Hematopoietic multipotent progenitor cell treated with erythropoietin and hydrocortisone succinate and interleukin-3 and kit ligand, for 4 days (in vitro differentiated cells): ENCODE measurements at regions not wholly inside any gene's neighbourhood (a gene's known extent, or its start where the extent isn't known, plus 50 kb on each side); places are given as distances from the start of the nearest gene placed in this dataset.

Experiments used
- DNase-seq: peaks from one replicate; pipeline ENCODE4 v3.0.0-alpha.2; 2015

DNA sequence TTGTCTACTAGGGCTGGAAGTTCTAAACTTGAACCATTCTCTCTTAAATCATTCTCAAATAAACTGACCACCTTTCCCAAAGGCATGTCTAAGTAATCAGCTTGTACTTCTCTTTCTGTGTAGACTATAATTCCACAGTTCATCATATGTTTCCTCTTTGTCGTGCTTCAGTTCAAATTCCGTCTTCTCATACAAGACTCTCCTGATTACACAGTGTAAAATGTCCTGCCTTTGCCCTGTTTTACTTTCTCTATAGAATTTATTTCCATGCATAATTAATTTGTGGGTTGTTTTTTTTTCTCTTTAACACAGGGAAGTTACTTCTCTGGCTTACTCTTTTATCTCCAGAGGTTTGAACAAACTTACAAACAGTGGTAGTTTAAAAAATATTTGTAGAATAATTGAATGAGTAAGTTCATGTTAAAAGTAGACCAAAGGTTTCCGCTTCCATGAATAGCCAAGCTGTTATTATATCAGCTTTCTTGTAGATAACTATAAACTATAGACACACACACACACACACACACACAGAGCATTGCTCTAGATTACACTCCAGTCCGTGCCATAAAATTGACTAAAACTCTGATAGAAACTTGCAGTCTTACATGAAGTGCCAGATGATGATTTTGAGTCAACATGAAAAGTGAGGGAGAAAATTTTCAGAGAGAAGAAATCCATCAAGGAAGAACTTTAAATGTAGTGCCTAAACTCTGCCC, 119.0 kb downstream of the SUCNR1 start:
- DNase-seq, result no peak

DNA sequence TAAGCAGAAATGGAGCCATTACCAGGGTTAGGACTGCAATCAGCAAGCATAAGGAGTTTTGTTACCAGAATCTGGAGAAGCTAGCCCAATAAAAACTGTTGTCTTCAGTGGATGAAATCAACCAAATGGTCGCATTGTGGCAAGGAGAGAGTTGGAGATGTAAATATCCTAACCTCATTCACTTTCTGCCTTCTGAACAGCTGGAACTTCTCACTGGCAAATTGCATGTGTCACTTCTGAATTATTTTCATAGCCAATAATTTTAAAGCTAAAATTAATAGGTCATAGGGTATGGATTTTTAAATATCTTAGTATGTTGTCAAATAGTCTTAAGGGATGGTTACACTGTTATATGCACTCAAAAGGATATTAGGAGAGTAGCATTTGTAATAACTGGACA, 121.6 kb downstream of the SUCNR1 start:
- DNase-seq, result no peak

DNA sequence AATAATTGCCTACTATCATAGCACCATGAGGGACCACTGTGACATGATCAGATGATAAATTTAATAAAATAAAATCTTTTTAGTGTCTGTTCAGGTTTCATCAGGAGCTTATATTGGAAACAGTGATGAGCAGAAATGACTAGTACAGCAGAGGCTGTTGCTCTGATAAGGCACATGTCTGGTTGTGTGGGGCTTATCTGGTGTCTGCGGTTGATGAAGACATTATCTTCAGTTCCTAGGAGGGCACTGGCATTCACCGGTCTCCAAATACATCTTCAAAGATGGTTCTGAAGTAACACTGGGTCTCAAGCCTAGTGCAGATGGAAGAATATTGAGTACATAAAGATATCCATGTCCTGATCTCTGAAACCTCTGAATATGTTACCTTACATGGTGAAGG, 125.3 kb downstream of the SUCNR1 start:
- DNase-seq, result peak; percentile 60

DNA sequence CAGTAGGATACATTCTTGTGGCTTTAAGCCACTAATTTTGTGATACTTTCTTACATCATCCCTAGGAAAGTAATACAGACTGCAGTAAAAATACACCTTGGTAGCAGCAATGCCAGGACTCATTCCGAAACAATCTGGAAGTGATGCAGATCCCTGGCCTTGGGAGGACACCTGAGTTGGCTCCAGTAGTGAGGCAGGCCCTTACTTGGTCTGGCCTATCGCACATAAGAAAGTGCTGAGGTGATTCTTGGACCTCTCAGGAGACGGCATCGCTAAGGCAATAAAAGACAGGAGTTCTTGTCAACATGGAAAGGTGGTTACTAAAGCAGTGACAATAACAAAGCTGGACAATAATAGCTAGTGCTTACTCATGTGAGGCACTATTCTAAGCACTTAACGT, 126.5 kb downstream of the SUCNR1 start:
- no peak for DNase-seq

DNA sequence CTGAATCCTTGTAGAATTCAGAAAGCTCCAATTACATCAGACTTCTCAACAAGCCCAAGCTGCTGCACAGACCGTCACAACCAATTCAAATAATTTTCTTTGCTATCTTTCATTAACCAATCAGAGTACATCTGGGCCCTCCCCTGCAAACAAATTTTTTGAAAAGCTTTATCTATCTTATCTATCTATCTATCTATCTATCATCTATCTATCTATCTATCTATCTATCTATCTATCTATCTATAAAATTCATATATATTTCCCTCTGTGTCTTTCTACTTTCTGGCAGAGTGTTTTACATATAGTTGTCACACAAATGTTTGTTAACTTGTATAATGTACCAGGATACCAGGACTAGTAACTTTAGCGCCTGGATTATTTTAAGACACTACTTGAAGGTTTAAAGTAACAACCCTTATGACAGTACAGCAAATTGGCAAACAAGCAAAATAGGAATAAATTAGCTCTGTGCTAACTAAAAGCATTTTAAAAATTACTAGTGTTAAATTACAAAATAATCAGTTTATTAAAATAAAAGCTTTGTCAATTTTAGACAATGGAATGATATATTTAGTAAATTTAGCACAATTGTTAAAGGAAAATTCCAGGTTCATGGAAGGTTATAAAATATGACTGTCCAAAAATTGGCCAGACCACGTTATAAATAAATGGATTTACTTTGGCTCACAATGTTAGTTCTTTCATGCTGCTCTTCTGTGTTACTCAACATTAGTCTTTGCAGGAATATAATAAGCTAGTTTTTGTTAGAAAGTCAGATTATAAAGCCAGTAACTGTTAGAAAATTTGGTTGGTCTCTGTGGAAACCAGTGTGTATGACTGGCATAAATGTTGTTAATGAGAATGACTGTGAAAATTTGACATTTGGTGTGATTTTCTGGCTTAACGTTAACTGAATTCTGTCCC, 138.6 kb downstream of the SUCNR1 start:
- no peak for DNase-seq

DNA sequence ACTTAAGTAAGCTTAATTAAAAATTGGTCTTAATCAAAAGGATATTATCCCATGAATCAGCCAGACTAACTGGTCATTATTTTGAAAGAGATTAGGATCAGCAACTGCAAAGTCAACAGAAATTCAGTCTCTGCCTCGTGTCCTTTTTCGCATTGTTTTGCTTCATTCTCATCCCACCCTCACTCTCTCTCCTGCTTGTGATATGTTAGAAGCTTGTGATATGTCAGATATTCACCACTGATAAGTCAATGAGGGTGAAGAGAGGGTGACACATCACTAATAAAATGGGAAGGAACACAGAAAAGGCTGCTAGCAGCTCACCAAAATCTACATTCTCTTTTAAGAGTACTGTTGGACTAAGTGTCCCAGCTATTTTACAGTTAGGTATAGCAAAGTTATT, 146.1 kb downstream of the SUCNR1 start:
- peak; percentile 6 for DNase-seq

DNA sequence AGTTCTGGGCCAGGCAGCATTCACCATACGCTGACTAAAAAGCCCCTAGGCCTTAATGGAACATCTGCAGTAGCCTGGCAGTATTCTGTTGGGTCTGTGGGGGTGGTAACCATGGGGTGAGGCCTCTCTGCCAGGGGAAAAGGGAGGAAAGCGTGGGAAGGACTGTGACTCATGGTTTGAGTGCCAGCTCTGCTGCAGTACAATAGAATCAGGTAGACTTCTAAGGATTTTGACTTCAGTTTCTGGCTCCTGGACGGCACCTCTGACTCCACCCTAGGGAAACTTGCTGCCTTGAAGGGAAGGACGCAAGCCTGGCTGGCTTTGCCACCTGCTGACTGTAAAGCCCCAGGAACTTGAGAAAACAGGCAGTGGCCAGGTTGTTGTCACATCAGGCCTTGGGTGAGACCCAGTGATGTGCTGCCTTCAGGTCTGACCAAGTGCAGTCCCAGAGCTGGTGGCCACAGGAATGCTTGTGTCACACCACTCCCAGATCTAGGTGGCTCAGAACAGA, 148.6 kb downstream of the SUCNR1 start:
- no peak for DNase-seq

DNA sequence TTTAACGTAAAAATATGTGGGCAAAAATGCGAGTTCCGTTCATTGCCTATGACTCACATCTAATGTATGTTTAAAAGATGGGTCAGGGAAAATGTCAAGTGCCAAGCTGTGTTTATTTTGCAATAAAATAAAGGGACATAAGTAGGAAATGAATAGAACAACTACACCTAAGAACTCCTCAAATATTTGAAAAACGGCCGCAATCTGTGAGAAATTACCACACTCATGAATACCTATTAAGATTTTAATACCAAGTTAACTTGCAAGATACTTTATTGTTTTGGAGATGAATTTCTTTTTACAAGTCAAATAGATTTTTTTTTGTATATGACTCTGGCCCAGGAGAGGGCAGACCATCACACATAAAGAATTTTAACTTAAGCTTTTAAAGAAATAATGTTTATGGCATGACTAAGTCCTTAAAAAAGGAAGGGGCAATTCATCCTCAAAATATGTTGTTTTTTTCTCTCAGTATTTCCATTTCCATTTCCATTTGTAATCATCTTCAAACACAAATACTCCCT, 152.7 kb downstream of the SUCNR1 start:
- DNase-seq, result peak; percentile 57

DNA sequence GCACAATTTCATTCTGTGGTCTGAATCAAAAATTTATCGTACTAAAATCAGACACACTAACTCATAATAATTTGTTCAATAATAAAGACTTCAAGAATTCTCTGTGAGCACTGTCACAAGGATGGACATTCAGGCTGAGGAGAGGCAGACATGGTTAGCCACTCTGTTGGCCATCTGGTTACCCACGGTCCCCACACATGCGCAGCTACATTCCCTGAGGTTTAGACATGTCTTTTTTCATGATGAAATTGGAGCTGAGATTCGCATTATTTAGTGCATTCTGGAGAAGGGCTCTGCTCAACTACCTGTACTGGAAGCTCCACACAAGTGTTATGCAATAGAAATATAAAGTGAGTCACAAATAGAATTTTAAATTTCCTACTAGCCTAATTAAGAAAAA, 156.9 kb downstream of the SUCNR1 start:
- no peak for DNase-seq

DNA sequence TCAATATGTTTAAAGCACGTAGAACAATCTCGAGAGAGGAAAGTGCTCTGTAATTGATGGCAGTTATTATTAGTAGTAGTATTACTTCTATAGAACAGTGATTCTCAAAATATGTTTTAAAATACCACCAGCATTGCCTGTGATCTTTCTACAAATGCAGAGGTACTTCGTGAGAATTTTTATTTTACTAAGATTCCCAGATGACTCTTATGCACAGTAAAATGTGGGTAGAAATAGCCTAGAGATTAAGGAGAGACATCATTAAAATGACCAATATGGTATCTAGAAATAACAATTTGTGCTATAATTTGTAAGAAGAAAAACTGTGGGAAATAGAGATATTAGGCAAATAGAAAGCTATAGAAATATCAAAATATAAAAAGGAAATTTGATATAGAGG, 157.9 kb downstream of the SUCNR1 start:
- no peak for DNase-seq

DNA sequence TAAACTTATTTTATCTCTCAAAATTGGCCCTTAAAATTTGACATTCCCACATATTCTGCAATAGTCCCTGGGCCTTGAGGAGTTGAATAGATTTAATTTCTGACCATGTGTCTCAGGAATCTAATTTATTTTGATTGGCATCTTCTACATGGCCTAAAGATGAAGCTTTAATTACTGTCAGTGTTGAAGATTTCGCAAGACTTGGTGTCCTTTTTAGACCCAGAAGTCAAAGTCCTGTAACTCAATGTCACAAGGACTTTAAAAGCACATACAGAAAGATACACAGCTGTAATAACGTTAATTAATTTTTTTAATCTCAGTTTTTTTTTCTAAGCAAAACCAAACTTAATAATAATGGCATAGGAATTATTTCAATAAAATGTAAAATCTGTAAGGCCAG, 163.9 kb downstream of the SUCNR1 start:
- no peak for DNase-seq

DNA sequence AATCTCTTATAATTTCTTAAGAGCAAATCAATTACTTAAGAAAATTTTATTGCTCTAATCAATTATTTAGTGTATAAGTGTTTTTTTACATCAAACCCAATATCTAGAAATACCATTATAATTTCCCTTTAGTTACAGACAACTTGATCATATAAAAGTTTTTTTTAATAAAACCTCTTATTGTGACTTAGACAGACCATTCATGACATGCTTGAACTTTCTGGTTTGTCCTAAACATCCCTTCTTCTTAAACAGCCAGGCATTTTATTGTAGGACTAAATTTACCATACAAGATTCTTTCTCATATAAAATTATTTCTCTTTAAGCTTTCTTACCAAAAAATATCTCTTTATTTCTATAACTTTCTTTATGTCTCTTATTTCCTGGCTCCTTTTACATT, 164.5 kb downstream of the SUCNR1 start:
- DNase-seq, result no peak

DNA sequence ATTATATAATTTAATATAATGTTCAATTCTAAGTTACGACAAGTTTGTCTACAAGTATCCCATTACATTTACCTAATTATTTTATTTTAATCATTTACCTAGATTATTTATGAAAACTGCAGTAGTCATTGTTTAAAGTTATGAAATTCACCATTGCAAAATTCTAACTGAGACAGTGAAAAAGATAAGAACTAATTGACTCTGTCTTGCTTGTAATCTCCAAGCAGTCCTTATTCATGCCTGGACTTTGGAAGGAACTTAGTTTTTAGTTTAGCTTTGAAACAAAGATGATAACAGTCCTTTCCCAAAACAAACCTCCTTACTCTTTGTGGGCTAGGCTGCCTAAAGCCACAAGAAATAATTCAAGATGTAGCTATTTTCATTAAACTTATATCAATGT, 165.0 kb downstream of the SUCNR1 start:
- no peak for DNase-seq

DNA sequence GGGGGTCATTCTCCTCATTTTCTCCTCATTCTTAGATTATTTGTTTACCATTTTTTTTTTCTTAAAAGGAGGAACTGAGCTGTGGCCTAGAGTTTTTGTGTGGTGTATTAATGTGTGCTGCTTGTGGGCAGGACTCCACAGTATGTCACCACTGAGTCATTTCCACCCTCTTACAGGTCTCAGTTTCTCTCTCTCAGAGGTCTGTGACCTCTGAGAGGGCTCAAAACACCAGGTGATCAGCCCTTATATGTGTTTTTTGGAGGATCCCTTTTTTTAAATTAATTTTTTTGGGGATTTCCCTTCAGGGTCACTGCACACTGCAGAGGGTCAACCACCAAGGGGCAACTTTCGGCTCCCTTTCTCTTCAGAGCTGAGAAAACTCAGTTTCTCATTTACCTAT, 166.4 kb downstream of the SUCNR1 start:
- no peak for DNase-seq

DNA sequence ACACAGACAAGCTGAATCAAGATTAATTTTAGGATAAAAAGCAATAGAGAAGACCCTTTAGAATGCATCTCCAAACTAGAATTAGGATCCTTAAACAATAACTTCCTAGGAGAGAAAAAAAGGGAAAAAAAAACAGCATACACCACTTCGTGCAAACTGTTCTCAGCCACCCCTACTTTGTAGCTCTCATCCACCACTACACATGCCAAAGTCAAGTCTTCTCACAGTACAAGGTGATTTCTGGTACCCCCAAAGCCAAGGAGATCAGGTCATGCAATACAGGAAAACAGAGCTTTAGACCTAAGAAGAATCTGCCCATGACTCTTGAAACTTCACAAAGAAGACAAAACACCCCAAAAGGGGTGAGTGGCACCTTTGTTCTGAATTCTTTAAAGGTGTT, 166.9 kb downstream of the SUCNR1 start:
- no peak for DNase-seq

DNA sequence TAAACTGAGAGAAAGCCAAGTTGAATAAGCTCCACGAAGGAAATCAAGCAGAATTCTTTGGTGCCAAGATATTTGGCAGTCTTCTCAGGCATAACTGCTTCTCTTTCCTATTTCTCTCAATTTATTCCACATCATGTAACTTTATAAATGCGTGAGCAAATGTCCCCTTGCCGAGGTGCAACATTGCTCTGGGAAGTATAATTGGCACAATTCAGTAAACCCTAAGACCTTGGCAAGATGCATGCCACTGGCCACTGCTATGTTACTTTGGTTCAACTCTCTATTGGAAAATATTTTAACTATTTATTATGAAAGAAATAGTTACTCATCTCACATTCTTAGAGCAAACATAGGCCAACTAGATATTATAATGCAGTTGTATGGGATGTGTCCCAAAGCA, 170.2 kb downstream of the SUCNR1 start:
- DNase-seq, result no peak

DNA sequence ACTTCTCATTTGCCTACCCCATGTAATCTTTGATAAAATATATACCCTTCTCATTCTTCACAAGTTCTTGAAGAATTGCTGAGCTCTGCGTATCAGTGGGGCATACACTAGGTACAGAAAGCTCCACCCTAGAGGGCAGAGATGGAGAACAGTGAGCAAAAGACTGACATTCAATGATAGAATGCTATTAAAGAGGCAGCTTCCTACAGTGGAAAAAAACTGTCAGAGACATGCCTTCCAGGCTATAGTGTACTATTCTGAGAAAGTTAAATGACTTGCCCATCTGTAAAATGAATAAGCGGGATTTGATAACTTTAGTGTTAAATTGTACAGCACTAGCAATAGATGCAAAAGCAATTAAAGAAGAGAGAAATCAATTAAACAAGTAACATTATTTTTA, 172.8 kb downstream of the SUCNR1 start:
- no peak for DNase-seq

DNA sequence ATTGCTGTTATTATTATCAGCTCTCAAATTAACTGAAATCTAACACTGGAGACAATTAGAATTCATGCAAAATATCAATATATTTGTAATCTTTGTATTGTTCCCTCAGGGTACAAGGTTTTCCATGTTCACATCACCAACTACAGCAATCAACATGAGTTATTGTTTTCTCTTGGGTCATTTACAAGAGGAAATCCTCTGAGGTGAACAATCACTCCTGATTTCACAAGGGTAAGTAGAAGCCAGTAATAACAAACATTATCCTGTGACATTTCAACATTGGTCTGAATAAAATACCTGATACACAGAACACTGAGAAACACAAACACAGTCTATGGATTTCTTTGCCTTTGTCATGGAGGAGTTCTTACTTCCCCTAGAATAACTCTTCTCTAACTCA, 174.0 kb downstream of the SUCNR1 start:
- no peak for DNase-seq

DNA sequence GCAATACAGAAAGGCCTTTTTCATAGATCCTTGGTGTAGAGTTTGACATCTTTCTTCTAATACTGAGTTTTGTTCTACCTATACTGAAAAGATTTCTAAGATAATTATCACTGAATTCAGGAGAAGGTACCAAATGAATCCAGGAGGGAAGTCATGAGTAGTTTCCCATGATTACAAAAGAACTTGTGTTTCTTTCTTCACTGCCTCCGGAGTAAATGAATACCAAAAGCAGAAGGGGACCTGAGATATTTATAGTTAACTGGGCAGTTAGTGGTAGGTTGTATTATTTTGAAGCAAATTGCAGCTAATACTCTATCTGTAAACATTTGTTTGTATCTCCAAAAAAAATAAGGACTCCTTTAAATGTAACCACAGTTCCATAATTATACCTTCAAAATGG, 175.4 kb downstream of the SUCNR1 start:
- DNase-seq, result no peak

DNA sequence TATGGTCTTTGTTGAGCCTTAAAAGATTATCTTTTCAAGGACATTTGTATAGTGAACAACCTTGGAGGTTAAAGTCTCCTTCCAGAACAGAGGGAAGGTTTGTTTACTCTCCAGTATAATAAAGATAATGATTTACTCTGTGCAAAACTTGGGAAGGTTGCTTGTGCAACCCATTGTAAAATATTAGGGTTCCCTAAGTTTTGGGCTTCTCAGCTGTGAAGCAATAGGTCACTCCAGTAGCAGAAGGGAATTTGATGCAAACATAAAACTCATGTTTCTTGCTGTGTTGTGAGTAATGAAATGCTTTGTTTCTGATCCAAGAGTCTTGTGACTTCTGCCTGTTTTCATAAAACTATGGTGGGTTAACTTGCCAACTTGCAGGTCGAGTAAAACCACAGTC, 177.5 kb downstream of the SUCNR1 start:
- no peak for DNase-seq

DNA sequence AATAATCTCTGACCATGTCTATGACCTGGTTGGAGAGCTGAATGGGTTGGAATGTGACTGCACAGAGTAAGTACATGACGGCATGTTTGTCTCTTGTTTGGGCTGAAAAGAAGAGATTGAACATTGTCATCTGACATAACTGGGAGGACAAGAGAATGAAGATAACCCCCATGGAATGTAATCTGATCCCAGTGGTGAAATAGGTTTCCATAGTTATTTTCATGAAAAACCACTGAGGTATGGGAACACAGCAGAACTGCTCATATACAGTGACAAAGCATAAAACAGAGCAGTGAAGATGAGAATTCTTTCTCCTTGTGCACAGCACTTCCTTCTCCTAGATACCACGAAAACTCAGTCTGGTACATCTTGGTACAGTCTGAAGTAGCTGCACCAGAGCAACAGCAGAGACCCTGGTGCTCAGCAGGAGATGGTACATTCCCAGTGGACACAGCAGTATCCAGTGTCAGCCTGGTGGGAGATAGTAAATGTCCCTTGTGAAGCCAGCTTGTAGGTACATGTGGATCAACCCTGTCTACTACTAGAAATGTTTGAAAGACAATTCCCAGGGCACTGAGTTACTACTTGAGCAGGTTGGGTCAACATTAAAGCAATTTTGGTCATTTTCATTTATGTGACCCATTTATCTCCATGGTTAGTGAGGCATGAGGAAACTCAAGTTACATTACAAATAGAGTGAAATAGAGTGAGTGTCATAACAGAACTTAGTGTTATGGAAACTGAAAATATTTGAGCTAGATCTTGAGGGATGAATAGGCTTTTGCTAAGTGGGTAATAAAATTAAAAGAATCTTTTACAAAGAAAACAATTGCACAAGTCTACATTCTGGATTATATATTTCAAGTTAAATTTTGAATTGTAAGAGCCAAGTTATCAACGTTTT, 178.3 kb downstream of the SUCNR1 start:
- peak; percentile 5 for DNase-seq

DNA sequence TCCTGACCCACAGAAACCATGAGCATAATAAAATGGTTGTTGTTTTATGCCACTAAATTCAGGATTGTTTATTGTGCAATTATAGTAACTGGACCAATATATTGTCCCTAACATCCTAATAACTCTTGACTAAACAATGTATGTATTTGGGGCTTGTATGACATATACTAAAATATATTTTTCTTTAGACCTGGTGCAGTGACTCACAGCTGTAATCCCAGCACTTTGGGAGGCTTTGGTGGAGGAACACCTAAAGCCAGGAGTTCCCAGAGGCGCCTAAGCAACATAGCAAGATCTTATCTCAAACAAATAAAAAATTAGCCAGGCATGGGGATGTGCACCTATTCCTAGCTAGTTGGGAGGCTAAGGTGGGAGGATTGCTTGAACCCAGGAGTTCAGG, 180.4 kb downstream of the SUCNR1 start:
- no peak for DNase-seq

DNA sequence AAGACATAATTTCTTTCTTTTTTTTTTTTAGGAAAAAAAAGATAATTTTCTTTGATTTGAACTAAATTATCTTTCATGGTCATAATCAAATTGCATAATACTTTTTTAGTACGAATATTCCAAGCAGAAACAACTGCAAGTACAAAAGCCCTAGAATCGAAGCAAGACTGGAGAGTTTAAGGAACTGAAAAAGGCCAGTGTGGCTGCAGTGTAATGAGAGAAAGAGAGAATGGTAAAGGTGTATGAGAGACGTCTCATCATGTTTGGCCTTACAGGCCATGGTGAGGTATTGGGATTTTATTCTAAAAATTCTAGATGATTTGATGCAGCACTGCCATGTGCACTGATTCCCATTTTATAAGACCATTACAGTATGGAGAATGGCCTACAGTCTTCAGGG, 180.9 kb downstream of the SUCNR1 start:
- no peak for DNase-seq
